Gastrocnemius medialis (tissue), 4 donors: ENCODE measurements at regions not wholly inside any gene's neighbourhood (a gene's known extent, or its start where the extent isn't known, plus 50 kb on each side); places are given as distances from the start of the nearest gene placed in this dataset.

Source experiments
- CTCF ChIP-seq, 5 experiments: fragments of 450-650 bp in 3 of 5; fragments of 200-600 bp in 2 of 5; sonication (generic) in 2 of 5; IDR thresholded peaks in 4 of 5; conservative IDR thresholded peaks in 1 of 5; 1 replicate in 4 of 5; 2 replicates in 1 of 5; pipeline ENCODE4 v1.5.1; 2016 to 2019; ENCODE audit warnings: antibody characterized with exemption in 5 of 5, mild to moderate bottlenecking in 3 of 5, moderate library complexity in 3 of 5
- POLR2A ChIP-seq, 2 donors: fragments of 450-650 bp; IDR thresholded peaks; one replicate each; pipeline ENCODE4 v1.6.1; 2017; ENCODE audit warnings: antibody characterized with exemption in 2 of 2, mild to moderate bottlenecking in 2 of 2, moderate library complexity in 2 of 2

DNA sequence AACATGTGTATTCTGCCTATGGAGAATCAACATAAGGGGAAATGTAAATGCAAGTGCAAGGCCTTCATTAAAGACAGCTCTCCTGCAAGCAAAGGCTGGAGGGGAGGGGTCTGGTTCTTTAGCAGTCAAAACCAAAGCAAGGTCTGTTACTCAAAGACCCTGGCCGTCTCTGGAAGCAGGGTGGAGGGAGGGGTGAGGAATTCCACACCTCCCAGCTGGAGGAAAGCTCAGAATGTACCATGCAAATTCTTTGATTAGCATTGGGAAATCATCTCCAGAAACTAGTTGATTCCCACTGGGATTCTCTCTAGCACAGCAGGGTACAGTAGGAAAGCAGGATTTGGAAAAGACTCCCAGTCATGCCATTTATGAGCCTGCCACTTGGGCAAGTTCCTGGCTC is 77.3 kb upstream of the ASIC2 start:
- no peak for TF ChIP-seq CTCF (IDR thresholded peaks at IDR 0.05 in 4 of 5, conservative IDR thresholded peaks at IDR 0.05 in 1 of 5)
- TF ChIP-seq POLR2A (IDR thresholded peaks at IDR 0.05): no peak
